ENCODE measurements at regions not wholly inside any gene's neighbourhood (a gene's known extent, or its start where the extent isn't known, plus 50 kb on each side); places are given as distances from the start of the nearest gene placed in this dataset.

DNA sequence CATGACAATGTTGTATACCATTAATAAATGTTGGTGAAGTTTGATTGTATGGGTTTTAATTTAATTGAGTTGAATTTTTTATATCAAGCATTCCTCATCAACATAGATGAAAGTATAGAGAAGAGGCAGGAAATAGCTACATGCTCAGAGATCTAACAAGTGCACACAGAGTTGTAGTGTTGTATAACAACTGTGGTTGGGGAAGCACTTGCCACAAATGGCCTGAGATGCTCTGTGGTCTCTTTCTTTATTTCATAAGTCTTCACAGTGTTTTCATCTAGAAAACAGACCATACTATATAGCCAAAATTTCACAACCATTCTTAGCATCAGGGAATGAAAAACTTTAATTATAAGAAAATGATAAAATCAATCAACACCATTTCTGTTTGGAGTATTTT, 682.6 kb upstream of the NECTIN3 start:
- H3K4me3 ChIP-seq (ENCODE audit: low read depth, low read length) = no peak overlapping the region
- H3K4me1 ChIP-seq (ENCODE audit: control insufficient read depth, insufficient read depth, low read length) = peaks cover 13% of the 10 kb centered on the region; the same call in 1 of the 2 replicates
- no peaks in the 10 kb centered on the region for H3K9me3 ChIP-seq (ENCODE audit: control insufficient read depth, insufficient read depth, low read depth, low read length)
- no peak overlapping the region for H3K9ac ChIP-seq (ENCODE audit: low read length)
- H3K36me3 ChIP-seq (ENCODE audit: control insufficient read depth, insufficient read depth, low read length) = no peaks in the 10 kb centered on the region
- no peak overlapping the region for H3K27ac ChIP-seq (ENCODE audit: low read depth, low read length)
- no peaks in the 10 kb centered on the region for H3K27me3 ChIP-seq (ENCODE audit: control insufficient read depth, insufficient read depth, low read length)

DNA sequence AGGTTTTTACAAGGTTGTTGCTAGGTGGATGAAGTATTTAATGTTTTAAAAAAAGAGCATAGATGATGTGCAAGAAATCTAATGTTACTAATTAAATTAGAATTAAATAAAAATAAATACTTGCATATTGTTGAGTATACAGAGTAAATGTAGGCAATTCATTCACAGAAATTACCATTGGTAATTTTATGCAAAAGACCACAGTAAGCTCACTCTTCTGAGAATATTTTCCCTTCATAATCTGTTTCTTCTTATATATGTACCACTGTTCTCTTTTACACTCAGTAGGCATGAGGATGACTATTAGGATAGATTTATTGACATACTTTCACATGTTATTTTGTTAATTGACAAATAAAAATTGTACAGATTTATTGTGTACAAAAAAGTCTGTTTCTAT, 681.2 kb upstream of the NECTIN3 start:
- Histone ChIP-seq H3K9ac (ENCODE audit: low read length) (no peak overlapping the region), H3K4me3 (ENCODE audit: low read depth, low read length) (no peak overlapping the region), H3K27ac (ENCODE audit: low read depth, low read length) (no peak overlapping the region), H3K27me3 (ENCODE audit: control insufficient read depth, insufficient read depth, low read length) (no peaks in the 10 kb centered on the region), H3K9me3 (ENCODE audit: control insufficient read depth, insufficient read depth, low read depth, low read length) (no peaks in the 10 kb centered on the region), H3K4me1 (ENCODE audit: control insufficient read depth, insufficient read depth, low read length) (peaks cover 13% of the 10 kb centered on the region; the same call in 1 of the 2 replicates), H3K36me3 (ENCODE audit: control insufficient read depth, insufficient read depth, low read length) (no peaks in the 10 kb centered on the region)

DNA sequence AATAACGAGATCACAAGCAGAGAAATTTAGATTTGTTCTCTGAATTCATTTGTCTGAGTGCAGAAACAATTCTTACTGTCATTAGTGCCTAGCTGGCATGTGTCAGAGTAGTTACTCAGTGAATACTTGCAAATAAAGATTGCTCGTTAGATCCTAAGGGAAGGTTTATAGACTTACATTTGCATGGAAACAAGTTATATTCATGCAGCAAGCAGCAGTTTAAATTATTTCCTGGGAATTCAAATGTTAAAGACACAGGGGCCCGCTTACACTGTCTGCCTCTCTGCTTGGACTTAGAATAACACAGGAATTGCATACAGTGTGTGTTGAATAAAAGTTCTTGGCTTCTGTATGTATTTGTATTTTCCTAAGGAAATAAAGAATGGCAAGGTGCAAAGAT, 680.6 kb upstream of the NECTIN3 start:
- Histone ChIP-seq H3K4me3 (ENCODE audit: low read depth, low read length) (no peak overlapping the region), H3K9ac (ENCODE audit: low read length) (no peak overlapping the region), H3K27ac (ENCODE audit: low read depth, low read length) (no peak overlapping the region), H3K36me3 (ENCODE audit: control insufficient read depth, insufficient read depth, low read length) (no peaks in the 10 kb centered on the region), H3K9me3 (ENCODE audit: control insufficient read depth, insufficient read depth, low read depth, low read length) (no peaks in the 10 kb centered on the region), H3K27me3 (ENCODE audit: control insufficient read depth, insufficient read depth, low read length) (no peaks in the 10 kb centered on the region), H3K4me1 (ENCODE audit: control insufficient read depth, insufficient read depth, low read length) (peaks cover 13% of the 10 kb centered on the region; the same call in 1 of the 2 replicates)

DNA sequence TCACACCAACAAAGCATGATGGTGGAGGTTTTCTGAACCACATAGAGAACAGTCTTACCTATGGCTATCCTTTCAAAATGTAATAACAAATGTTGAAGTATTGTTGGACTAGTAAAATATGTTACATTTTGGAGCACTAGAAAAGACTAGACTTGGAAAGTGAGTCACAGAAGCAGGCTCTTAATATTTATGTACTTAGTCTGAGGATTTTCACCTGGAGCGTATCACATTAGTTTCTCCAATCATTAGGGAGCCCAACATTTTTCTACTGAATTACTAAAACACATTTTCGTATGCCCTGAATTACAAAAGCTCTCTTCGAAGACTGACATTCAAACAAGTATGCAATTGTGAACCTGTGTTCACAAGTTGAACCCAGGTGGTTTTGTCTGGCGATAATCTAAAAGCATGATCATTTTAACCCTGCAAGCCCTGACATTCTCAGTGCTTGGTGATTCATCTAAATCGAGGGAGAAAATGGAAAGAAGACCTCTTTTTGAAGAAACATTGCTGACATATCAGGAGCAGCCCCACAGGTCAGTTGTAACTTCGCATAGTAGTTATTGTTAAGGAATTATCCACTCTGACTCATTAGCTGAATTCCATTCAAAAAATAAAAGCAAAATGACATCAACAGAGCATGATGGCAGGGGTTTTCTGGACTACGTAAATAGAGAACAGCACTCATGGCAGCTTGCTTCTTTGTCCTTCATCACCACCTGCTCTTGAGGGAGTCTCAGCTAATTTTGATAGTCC, 679.8 kb upstream of the NECTIN3 start:
- Histone ChIP-seq H3K27ac (ENCODE audit: low read depth, low read length) (no peak overlapping the region), H3K27me3 (ENCODE audit: control insufficient read depth, insufficient read depth, low read length) (no peaks in the 10 kb centered on the region), H3K9ac (ENCODE audit: low read length) (no peak overlapping the region), H3K4me3 (ENCODE audit: low read depth, low read length) (no peak overlapping the region), H3K4me1 (ENCODE audit: control insufficient read depth, insufficient read depth, low read length) (peaks cover 13% of the 10 kb centered on the region; the same call in 1 of the 2 replicates), H3K9me3 (ENCODE audit: control insufficient read depth, insufficient read depth, low read depth, low read length) (no peaks in the 10 kb centered on the region), H3K36me3 (ENCODE audit: control insufficient read depth, insufficient read depth, low read length) (no peaks in the 10 kb centered on the region)

DNA sequence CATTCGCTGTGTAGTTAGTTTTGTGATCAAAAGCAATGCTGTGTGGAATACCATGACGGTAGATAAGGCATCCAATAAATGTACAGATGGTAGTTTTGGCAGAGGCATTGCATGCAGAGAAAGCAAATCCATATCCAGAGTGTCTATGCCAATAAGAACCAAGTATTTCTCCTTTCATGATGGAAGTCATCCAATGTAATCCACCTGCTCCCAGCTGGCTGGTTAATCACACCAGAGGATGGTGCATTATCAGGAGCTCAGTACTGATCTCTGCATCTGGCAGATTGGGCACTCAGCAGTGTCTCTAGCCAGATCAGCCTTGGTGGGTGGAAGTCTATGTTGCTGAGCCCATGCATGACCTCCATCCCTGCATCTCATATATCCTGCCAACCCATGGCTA, 677.7 kb upstream of the NECTIN3 start:
- no peaks in the 10 kb centered on the region for H3K9me3 ChIP-seq (ENCODE audit: control insufficient read depth, insufficient read depth, low read depth, low read length)
- H3K27ac ChIP-seq (ENCODE audit: low read depth, low read length) = no peak overlapping the region
- H3K9ac ChIP-seq (ENCODE audit: low read length) = no peak overlapping the region
- no peak overlapping the region for H3K4me3 ChIP-seq (ENCODE audit: low read depth, low read length)
- no peaks in the 10 kb centered on the region for H3K36me3 ChIP-seq (ENCODE audit: control insufficient read depth, insufficient read depth, low read length)
- no peaks in the 10 kb centered on the region for H3K27me3 ChIP-seq (ENCODE audit: control insufficient read depth, insufficient read depth, low read length)
- H3K4me1 ChIP-seq (ENCODE audit: control insufficient read depth, insufficient read depth, low read length) = peaks cover 13% of the 10 kb centered on the region; the same call in 1 of the 2 replicates

DNA sequence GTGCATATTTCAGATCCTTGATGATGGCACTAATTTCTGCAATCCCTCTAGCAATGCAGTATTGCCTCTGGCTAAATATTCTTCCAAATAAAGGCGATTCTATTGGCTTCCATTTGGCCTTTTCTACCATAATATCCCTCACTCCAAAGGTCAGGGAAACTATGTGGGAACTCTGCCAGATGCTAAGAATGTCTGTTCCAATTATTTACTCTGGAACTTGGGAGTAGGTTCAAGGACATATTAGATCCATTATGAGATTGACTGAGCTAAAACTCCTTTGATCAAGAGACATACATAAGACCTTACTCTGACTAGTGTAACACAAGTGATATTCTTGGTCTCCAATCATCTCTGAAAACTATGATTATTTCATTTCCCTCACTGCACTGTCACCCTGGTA, 674.5 kb upstream of the NECTIN3 start:
- Histone ChIP-seq H3K27me3 (ENCODE audit: control insufficient read depth, insufficient read depth, low read length) (no peaks in the 10 kb centered on the region), H3K36me3 (ENCODE audit: control insufficient read depth, insufficient read depth, low read length) (no peaks in the 10 kb centered on the region), H3K4me3 (ENCODE audit: low read depth, low read length) (no peak overlapping the region), H3K27ac (ENCODE audit: low read depth, low read length) (no peak overlapping the region), H3K9me3 (ENCODE audit: control insufficient read depth, insufficient read depth, low read depth, low read length) (no peaks in the 10 kb centered on the region), H3K4me1 (ENCODE audit: control insufficient read depth, insufficient read depth, low read length) (no peaks in the 10 kb centered on the region), H3K9ac (ENCODE audit: low read length) (no peak overlapping the region)

DNA sequence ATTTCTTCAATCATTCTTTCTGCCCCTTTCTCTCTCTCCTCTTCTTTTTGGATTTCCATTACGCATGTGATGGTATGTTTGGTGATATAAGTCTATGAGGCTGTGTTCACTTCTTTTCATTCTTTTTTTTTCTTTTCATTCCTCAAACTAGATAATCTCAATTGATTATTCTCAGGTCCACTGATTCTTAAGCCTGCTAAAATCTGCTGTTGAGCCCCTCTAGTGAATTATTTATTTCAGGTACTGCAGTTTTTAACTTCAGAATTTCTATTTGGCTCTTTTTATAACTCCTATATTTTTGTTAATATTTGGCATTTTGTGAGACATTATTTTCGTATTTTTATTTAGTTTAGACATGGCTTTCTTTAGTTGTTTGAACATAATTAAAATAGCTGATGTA, 671.3 kb upstream of the NECTIN3 start:
- no peaks in the 10 kb centered on the region for H3K27me3 ChIP-seq (ENCODE audit: control insufficient read depth, insufficient read depth, low read length)
- H3K4me1 ChIP-seq (ENCODE audit: control insufficient read depth, insufficient read depth, low read length) = no peaks in the 10 kb centered on the region
- H3K27ac ChIP-seq (ENCODE audit: low read depth, low read length) = no peak overlapping the region
- H3K36me3 ChIP-seq (ENCODE audit: control insufficient read depth, insufficient read depth, low read length) = no peaks in the 10 kb centered on the region
- H3K9ac ChIP-seq (ENCODE audit: low read length) = no peak overlapping the region
- no peaks in the 10 kb centered on the region for H3K9me3 ChIP-seq (ENCODE audit: control insufficient read depth, insufficient read depth, low read depth, low read length)
- H3K4me3 ChIP-seq (ENCODE audit: low read depth, low read length) = no peak overlapping the region

DNA sequence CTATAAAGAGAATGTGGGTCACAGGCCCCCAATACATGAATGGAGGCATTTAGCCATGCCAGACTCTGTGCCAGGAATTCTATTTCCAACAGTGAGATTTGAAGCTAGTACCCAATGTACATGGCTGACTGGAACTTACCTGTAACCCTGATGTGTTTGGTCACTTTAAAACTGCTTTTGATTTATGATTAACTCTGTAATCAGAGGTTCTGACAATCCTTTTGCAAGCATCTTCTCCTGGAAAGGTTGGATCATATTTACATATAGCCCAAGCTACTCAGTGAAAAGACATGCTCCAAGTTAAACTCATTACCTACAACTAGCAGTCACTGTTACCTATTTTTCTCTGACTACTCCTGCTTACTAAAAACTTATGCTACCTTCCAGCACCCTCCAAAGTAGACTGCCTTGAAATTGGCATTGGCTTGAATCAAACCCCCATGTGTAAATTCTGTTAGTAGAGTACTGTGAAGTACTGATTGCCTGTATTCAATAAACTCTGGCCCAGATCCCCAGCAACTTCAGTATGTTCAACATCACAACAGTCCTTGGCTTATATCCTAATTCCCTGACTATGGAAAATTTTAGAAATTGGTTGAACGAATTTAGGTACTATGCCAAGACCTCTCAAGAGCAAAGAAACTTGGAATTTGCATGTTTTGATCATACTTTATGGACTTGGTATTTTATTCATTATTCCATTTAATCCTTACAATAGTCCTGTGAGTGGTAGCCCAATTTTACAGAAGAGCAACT, 665.6 kb upstream of the NECTIN3 start:
- Histone ChIP-seq H3K4me1 (ENCODE audit: control insufficient read depth, insufficient read depth, low read length) (no peaks in the 10 kb centered on the region), H3K4me3 (ENCODE audit: low read depth, low read length) (no peak overlapping the region), H3K9me3 (ENCODE audit: control insufficient read depth, insufficient read depth, low read depth, low read length) (no peaks in the 10 kb centered on the region), H3K27me3 (ENCODE audit: control insufficient read depth, insufficient read depth, low read length) (no peaks in the 10 kb centered on the region), H3K27ac (ENCODE audit: low read depth, low read length) (no peak overlapping the region), H3K36me3 (ENCODE audit: control insufficient read depth, insufficient read depth, low read length) (no peaks in the 10 kb centered on the region), H3K9ac (ENCODE audit: low read length) (no peak overlapping the region)

DNA sequence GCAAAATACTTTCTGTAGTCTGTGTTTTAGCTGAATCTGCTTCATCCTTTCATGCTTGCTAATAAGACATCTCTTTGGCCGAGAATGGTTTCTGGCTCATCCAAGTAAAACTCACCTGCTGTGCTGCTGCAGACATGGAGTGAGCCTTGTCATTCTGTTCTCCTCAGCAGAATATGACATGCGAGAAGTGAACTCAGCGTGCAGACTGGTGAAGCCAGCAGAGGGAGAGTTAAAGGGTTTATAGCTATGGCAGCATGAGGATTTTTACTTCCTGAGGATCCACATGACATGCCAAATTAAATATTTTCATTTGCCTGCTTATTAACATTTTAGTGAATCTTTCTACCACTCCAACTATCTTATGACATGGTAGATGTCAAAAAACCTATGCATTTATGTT, 658.4 kb upstream of the NECTIN3 start:
- Histone ChIP-seq H3K4me3 (ENCODE audit: low read depth, low read length) (no peak overlapping the region), H3K27me3 (ENCODE audit: control insufficient read depth, insufficient read depth, low read length) (no peaks in the 10 kb centered on the region), H3K27ac (ENCODE audit: low read depth, low read length) (no peak overlapping the region), H3K9ac (ENCODE audit: low read length) (no peak overlapping the region), H3K4me1 (ENCODE audit: control insufficient read depth, insufficient read depth, low read length) (no peaks in the 10 kb centered on the region), H3K36me3 (ENCODE audit: control insufficient read depth, insufficient read depth, low read length) (no peaks in the 10 kb centered on the region), H3K9me3 (ENCODE audit: control insufficient read depth, insufficient read depth, low read depth, low read length) (no peaks in the 10 kb centered on the region)

DNA sequence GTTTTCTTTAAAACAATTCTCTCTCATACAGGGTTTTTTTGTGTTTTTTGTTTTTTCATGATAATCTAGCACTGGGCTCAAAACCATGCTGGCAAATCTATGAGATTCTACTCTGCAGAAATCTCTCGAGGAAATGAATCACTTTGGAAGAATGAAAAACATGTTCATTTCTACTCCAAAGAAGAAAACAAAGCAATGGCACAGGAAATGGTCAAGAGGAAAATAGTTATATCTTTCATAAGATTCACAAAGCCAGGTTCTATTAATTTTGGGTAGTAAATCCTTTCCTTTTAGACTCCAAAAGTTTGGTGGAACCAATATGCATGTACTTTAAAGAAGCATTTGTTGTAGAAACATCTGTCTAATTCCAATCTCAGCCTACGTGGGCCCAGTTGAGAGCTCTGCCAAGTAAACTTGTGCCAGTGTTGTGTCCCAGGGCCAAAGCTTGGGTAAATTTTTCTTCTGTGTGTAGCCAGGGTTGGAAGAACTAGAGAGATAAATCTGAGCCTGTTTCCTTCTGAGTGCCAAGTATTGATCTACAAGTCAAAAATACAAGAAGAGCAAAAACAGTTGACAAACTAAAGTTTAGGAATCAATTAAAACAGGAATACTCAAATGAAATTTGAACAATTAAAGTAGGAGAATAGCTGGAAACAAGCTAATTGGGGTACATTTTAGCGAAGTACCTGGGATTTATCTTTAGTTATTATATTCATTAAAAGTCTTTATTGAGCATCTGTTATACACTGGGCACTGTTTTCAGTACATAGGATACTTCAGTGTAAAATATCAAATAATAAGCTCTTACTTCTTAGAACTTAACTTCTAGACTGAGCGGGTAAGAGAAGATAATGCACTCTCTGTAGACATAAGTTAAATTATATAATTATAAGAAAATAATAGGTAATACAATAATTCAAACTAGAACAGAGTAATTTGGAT, 657.5 kb upstream of the NECTIN3 start:
- H3K27ac ChIP-seq (ENCODE audit: low read depth, low read length) = no peak overlapping the region
- H3K9ac ChIP-seq (ENCODE audit: low read length) = no peak overlapping the region
- H3K27me3 ChIP-seq (ENCODE audit: control insufficient read depth, insufficient read depth, low read length) = no peaks in the 10 kb centered on the region
- H3K4me3 ChIP-seq (ENCODE audit: low read depth, low read length) = no peak overlapping the region
- H3K36me3 ChIP-seq (ENCODE audit: control insufficient read depth, insufficient read depth, low read length) = no peaks in the 10 kb centered on the region
- H3K4me1 ChIP-seq (ENCODE audit: control insufficient read depth, insufficient read depth, low read length) = no peaks in the 10 kb centered on the region
- H3K9me3 ChIP-seq (ENCODE audit: control insufficient read depth, insufficient read depth, low read depth, low read length) = no peaks in the 10 kb centered on the region

All from HUES6 (cell line).